T1000 (cell line): ENCODE measurements at regions not wholly inside any gene's neighbourhood (a gene's known extent, or its start where the extent isn't known, plus 50 kb on each side); places are given as distances from the start of the nearest gene placed in this dataset.

Experiments
- DNase-seq: peaks from one replicate; lab custom pipeline; 2025; ENCODE audit warnings: mixed read lengths; lab: John Stamatoyannopoulos, UW

- DNase-seq, result no peak
Measured at GRCh38 chr7:11895337-11895736, 63.3 kb upstream of the THSD7A start.

GRCh38 chr7:11896663-11897062, 64.7 kb upstream of the THSD7A start:
- no peak for DNase-seq

GRCh38 chr7:11899247-11899646, 67.2 kb upstream of the THSD7A start:
- no peak for DNase-seq

GRCh38 chr7:11910253-11910652, 78.3 kb upstream of the THSD7A start:
- no peak for DNase-seq

- DNase-seq, result no peak
Measured at GRCh38 chr7:11911900-11912299, 79.9 kb upstream of the THSD7A start.

GRCh38 chr7:11914645-11915044, 82.6 kb upstream of the THSD7A start:
- DNase-seq, result no peak

GRCh38 chr7:11923376-11923930, 91.5 kb upstream of the THSD7A start:
- DNase-seq, result no peak

- DNase-seq, result no peak
Measured at GRCh38 chr7:11931307-11931706, 99.3 kb upstream of the THSD7A start.

- no peak for DNase-seq
Measured at GRCh38 chr7:11934796-11935195, 102.8 kb upstream of the THSD7A start.

- no peak for DNase-seq
Measured at GRCh38 chr7:11935905-11936304, 103.9 kb upstream of the THSD7A start.

GRCh38 chr7:11946794-11947193, 114.8 kb upstream of the THSD7A start:
- no peak for DNase-seq

- no peak for DNase-seq
Measured at GRCh38 chr7:11950281-11950680, 118.3 kb upstream of the THSD7A start.

GRCh38 chr7:11950942-11951341, 118.9 kb upstream of the THSD7A start:
- DNase-seq, result no peak

- no peak for DNase-seq
Measured at GRCh38 chr7:11951909-11952308, 119.9 kb upstream of the THSD7A start.

- no peak for DNase-seq
Measured at GRCh38 chr7:11952972-11953371, 121.0 kb upstream of the THSD7A start.

- DNase-seq, result no peak
Measured at GRCh38 chr7:11956991-11957390, 125.0 kb upstream of the THSD7A start.

- no peak for DNase-seq
Measured at GRCh38 chr7:11957956-11958355, 126.0 kb upstream of the THSD7A start.

GRCh38 chr7:11959121-11959520, 127.1 kb upstream of the THSD7A start:
- no peak for DNase-seq

- no peak for DNase-seq
Measured at GRCh38 chr7:11960621-11961020, 128.6 kb upstream of the THSD7A start.

GRCh38 chr7:11969643-11970042, 137.6 kb upstream of the THSD7A start:
- DNase-seq, result no peak

GRCh38 chr7:11970132-11970531, 138.1 kb upstream of the THSD7A start:
- no peak for DNase-seq

GRCh38 chr7:11985376-11985775, 153.4 kb upstream of the THSD7A start:
- no peak for DNase-seq

GRCh38 chr7:11985971-11986370, 154.0 kb upstream of the THSD7A start:
- no peak for DNase-seq

GRCh38 chr7:11988186-11988585, 156.2 kb upstream of the THSD7A start:
- DNase-seq, result no peak

GRCh38 chr7:12002428-12002827, 170.4 kb upstream of the THSD7A start:
- DNase-seq, result no peak
